ENCODE measurements at regions not wholly inside any gene's neighbourhood (a gene's known extent, or its start where the extent isn't known, plus 50 kb on each side); places are given as distances from the start of the nearest gene placed in this dataset.

GRCh38 chr22:48871176-48871840 lies 956.4 kb downstream of the BRD1 start:
- TF ChIP-seq CTCF (IDR thresholded peaks at IDR 0.05; ENCODE audit: insufficient read depth, low read depth, low read length, missing control alignments) = no peak
- no peak for DNase-seq (ENCODE audit: low read depth)
- H3K4me3 ChIP-seq (ENCODE audit: low read length) = no peak overlapping the region

GRCh38 chr22:48870436-48870835 lies 957.2 kb downstream of the BRD1 start:
- no peak for TF ChIP-seq CTCF (IDR thresholded peaks at IDR 0.05; ENCODE audit: insufficient read depth, low read depth, low read length, missing control alignments)
- DNase-seq (ENCODE audit: low read depth) = no peak
- H3K4me3 ChIP-seq (ENCODE audit: low read length) = no peak overlapping the region

- H3K4me3 ChIP-seq (ENCODE audit: low read length) = no peak overlapping the region
- no peak for TF ChIP-seq CTCF (IDR thresholded peaks at IDR 0.05; ENCODE audit: insufficient read depth, low read depth, low read length, missing control alignments)
- DNase-seq (ENCODE audit: low read depth) = no peak
Observed at GRCh38 chr22:48869788-48870187, 957.9 kb downstream of the BRD1 start.

DNA sequence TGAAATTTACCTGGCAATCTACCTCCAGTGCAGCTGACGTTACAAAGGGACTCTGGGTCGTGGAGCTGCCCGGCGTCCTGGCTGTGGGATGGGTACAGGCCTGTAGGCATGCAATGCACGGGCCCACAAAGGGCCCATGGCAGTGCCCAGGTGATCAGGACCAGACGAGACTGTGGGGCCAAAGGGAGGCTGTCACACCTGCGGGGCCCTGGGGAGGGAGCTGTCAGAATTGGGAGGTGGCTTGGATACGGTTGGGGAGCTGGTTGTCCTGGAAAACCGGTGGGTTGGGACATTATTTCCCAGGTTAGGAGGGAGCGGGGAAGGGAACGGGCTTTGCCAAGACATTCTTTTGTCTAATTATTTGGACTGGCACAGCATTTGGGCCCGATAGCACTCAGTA lies 958.5 kb downstream of the BRD1 start:
- no peak for DNase-seq (ENCODE audit: low read depth)
- TF ChIP-seq CTCF (IDR thresholded peaks at IDR 0.05; ENCODE audit: insufficient read depth, low read depth, low read length, missing control alignments) = no peak
- H3K4me3 ChIP-seq (ENCODE audit: low read length) = no peak overlapping the region

- no peak for TF ChIP-seq CTCF (IDR thresholded peaks at IDR 0.05; ENCODE audit: insufficient read depth, low read depth, low read length, missing control alignments)
- H3K4me3 ChIP-seq (ENCODE audit: low read length) = no peak overlapping the region
Observed at GRCh38 chr22:48868554-48868953, 959.1 kb downstream of the BRD1 start.

DNA sequence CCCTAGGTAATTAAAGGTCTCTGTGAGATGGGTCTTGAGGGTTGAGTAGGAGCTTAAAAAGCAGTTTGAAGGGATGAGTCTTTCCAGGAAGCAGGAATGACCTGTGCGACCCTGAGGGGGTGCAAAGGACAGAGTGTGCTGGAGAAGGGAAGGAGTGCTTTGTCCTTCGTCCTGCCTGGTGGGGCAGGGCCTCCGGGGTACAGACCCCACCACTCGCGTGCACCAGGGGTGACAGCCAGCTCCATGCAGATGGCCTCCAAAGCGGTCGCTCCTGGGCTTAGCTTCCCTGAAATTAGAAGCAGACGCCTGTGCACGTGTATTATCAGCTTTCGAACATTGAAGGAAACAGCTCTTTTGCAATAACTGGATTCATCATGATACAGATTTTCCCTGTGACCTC lies 959.8 kb downstream of the BRD1 start:
- no peak overlapping the region for H3K4me3 ChIP-seq (ENCODE audit: low read length)
- TF ChIP-seq CTCF (IDR thresholded peaks at IDR 0.05; ENCODE audit: insufficient read depth, low read depth, low read length, missing control alignments) = no peak
- no peak for DNase-seq (ENCODE audit: low read depth)

More at GRCh38 chr22:48868554-48868953, 959.1 kb downstream of the BRD1 start:
- DNase-seq (ENCODE audit: low read depth) = no peak

All from epithelial cell of esophagus (primary cell).